Astrocyte of the cerebellum (primary cell): ENCODE measurements at regions not wholly inside any gene's neighbourhood (a gene's known extent, or its start where the extent isn't known, plus 50 kb on each side); places are given as distances from the start of the nearest gene placed in this dataset.

Source experiments
- DNase-seq: peaks from one replicate; pipeline ENCODE4 v3.0.0-alpha.2; 2011; ENCODE audit warnings: low read depth
- H3K4me3 ChIP-seq: 2 replicates; pipeline ENCODE4 v1.5.1; 2011; ENCODE audit warnings: mild to moderate bottlenecking, low read depth, low read length, moderate library complexity
- CTCF ChIP-seq: IDR thresholded peaks from 2 replicates; pipeline ENCODE4 v1.5.1; 2012; ENCODE audit warnings: low read length, low read depth, moderate library complexity, mild to moderate bottlenecking; ENCODE audit errors: missing control alignments
- in situ Hi-C: cut with HindIII; loops from 2 replicates; pipeline ENCODE4 v1.10.0; 2017; ENCODE audit warnings: low sequenced_read_pairs

- no peak overlapping the region for H3K4me3 ChIP-seq
- DNase-seq: peak; percentile 22
- TF ChIP-seq CTCF: no peak
- in situ Hi-C loops: no loop called here
Measured at GRCh38 chr6:21984561-21984960, 312.3 kb downstream of the PRL start.

GRCh38 chr6:21985904-21986303, 310.9 kb downstream of the PRL start:
- in situ Hi-C loops: no loop called here
- no peak for TF ChIP-seq CTCF
- H3K4me3 ChIP-seq: no peak overlapping the region
- DNase-seq: no peak

GRCh38 chr6:21986703-21987102, 310.1 kb downstream of the PRL start:
- in situ Hi-C loops: no loop called here
- no peak for TF ChIP-seq CTCF
- DNase-seq: no peak
- no peak overlapping the region for H3K4me3 ChIP-seq

- peak; percentile 55 for DNase-seq
- no peak overlapping the region for H3K4me3 ChIP-seq
- no peak for TF ChIP-seq CTCF
- in situ Hi-C loops: no loop called here
Measured at GRCh38 chr6:21987501-21987957, 309.3 kb downstream of the PRL start.

GRCh38 chr6:21990577-21990976, 306.3 kb downstream of the PRL start:
- H3K4me3 ChIP-seq: no peak overlapping the region
- DNase-seq: no peak
- in situ Hi-C loops: no loop called here
- no peak for TF ChIP-seq CTCF

- no peak for TF ChIP-seq CTCF
- no peak for DNase-seq
- in situ Hi-C loops: no loop called here
- no peak overlapping the region for H3K4me3 ChIP-seq
Measured at GRCh38 chr6:21992178-21992967, 304.5 kb downstream of the PRL start.
